ENCODE measurements at regions not wholly inside any gene's neighbourhood (a gene's known extent, or its start where the extent isn't known, plus 50 kb on each side); places are given as distances from the start of the nearest gene placed in this dataset.
A peak's percentile ranks its signal among the peaks of the same experiment; 100 is the strongest.

DNA sequence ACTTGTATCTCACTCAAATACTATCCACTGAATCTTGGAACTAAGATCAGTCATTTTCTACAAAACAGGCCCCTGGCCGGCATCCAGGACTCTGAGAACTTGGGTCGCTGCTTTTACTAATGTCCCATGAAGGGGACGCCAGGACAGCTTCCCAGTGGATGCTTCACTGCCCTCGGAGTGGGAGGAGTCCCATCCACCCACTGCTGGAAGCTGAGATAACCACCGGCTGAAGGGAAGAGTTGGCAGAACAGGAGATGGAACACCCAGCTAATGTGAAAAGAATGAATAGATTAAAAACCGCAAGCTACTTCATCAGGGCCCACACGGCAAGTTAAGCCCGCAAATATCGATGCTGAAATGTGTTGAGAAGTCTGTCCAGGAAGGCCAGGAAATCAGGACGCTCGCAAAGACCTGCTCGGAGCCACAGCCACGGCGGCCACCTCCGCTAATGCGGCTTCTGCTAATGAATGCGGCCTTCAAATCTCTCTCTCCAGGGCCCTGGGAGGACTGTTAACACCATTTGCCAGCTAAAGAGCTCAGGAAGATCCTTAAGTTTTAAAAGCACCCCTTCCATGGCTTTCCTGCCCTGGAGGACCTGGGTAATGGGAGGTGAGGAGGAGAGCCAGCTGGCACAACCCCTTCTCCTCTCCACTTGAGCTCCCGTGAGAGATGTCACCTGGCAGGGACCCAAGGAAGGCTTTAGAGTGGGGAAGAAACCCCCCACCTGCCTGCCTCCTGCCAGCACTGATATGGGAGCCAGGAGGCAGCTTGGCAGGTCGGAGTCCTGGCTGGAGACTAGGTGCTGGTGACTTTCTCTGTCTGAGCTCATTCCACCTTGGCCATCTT is 226.6 kb upstream of the RPL38 start:
- DNase-seq, result no peak
- H3K27me3 ChIP-seq, result peaks cover 0 to 9% of the 10 kb centered on the region in 2 donors
- no peaks in the 10 kb centered on the region for H3K4me1 ChIP-seq
- TF ChIP-seq, protein P1, sequence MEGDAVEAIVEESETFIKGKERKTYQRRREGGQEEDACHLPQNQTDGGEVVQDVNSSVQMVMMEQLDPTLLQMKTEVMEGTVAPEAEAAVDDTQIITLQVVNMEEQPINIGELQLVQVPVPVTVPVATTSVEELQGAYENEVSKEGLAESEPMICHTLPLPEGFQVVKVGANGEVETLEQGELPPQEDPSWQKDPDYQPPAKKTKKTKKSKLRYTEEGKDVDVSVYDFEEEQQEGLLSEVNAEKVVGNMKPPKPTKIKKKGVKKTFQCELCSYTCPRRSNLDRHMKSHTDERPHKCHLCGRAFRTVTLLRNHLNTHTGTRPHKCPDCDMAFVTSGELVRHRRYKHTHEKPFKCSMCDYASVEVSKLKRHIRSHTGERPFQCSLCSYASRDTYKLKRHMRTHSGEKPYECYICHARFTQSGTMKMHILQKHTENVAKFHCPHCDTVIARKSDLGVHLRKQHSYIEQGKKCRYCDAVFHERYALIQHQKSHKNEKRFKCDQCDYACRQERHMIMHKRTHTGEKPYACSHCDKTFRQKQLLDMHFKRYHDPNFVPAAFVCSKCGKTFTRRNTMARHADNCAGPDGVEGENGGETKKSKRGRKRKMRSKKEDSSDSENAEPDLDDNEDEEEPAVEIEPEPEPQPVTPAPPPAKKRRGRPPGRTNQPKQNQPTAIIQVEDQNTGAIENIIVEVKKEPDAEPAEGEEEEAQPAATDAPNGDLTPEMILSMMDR (IDR thresholded peaks at IDR 0.05), result no peak
- H3K4me3 ChIP-seq, result no peak overlapping the region
- no peaks in the 10 kb centered on the region for H3K9me3 ChIP-seq
- no peaks in the 10 kb centered on the region for H3K36me3 ChIP-seq
- no peak overlapping the region for H3K27ac ChIP-seq
- intact Hi-C loops (cut with DNase I; ENCODE audit: low total_unique reads), result no loop called here

DNA sequence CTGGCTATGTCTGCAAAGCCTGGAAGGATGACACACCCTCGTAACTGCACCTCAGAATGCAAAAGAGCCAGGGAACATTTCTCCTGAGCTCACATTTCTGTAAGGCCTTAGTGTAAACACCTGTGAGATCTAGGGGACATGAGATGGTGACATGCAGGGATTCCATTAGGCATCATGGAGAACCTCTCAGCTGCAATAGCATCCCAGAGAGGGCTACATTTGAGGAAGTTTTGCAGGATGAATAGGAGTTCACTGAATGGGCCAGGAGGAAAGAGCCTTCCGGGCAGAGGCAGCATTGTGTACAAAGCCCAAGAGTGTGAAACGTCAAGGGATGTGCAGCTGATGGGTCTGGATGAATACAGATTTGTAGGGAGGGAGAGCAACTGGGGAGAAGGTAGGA is 223.0 kb upstream of the RPL38 start:
- H3K9me3 ChIP-seq, result no peaks in the 10 kb centered on the region
- DNase-seq, result no peak
- TF ChIP-seq, protein P1 (IDR thresholded peaks at IDR 0.05), result no peak
- H3K4me3 ChIP-seq, result no peak overlapping the region
- H3K36me3 ChIP-seq, result no peaks in the 10 kb centered on the region
- intact Hi-C loops (cut with DNase I; ENCODE audit: low total_unique reads), result no loop called here
- no peaks in the 10 kb centered on the region for H3K4me1 ChIP-seq
- H3K27ac ChIP-seq, result no peak overlapping the region
- H3K27me3 ChIP-seq, result peaks cover 0 to 25% of the 10 kb centered on the region in 2 donors

DNA sequence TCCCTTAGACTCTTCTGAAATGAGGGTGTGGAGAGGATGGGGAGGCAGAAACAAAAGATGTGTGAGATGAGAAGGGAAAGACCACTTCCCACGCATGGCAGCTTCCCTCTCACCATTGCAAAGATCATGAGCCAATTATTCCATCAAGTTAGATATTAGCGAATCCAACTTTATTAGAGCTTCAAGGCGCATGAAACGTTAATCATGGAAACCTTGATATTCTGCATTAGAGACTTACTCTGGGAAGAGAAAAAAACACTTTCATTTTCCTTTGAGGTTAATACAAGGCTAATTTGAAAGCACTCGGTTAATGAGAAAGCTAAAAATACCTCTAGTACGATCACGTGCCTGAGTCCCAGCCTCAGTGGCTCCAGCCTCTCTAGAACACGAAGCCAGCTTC is 220.6 kb upstream of the RPL38 start:
- Histone ChIP-seq H3K27me3 (peaks cover 0 to 35% of the 10 kb centered on the region in 2 donors), H3K36me3 (no peaks in the 10 kb centered on the region), H3K4me3 (no peak overlapping the region), H3K27ac (no peak overlapping the region), H3K9me3 (no peaks in the 10 kb centered on the region), H3K4me1 (no peaks in the 10 kb centered on the region)
- no peak for DNase-seq
- intact Hi-C loops (cut with DNase I; ENCODE audit: low total_unique reads), result no loop called here
- TF ChIP-seq, protein P1 (IDR thresholded peaks at IDR 0.05), result no peak

DNA sequence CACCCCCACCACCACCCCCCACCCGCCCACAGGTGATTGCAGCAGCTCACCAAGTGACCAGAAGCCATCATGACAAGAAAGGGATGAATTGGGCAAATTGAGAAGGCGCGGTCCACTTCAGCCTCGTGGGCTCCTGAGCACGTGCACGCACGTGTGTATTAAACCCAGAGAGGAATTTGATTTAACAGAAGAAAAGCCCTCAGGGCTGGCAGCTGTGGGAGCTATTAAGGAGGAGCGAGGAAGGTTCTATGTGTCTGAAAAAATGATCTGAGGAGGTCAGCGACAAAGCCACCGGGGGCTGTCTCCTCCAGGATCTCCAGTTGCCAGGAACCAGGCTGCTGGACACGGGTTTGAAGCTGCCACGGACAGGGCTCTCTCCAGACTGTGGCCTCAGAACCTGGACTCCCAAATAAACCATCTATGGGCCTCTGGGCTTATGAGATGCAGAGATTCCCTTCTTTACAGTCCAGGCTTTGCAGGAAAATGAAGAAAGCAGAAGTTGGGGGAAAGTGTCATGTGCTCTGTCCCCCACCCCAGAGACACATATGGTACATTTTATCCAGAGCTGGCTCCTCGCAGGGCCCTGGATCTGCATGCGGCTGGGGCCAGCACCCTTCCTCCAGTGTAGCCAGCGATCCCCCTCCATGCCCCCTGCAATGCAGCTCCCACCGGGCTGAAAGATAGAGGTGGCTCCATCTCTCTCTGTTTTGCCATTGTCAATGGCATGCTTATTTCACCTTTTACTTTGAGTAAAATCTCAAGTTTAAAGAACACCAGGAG is 219.7 kb upstream of the RPL38 start:
- Histone ChIP-seq H3K27ac (no peak overlapping the region), H3K4me1 (no peaks in the 10 kb centered on the region), H3K36me3 (no peaks in the 10 kb centered on the region), H3K4me3 (no peak overlapping the region), H3K27me3 (peaks cover 0 to 36% of the 10 kb centered on the region in 2 donors), H3K9me3 (no peaks in the 10 kb centered on the region)
- intact Hi-C loops (cut with DNase I; ENCODE audit: low total_unique reads), result no loop called here
- DNase-seq, result peak in 1 of 2 donors; percentile 34
- TF ChIP-seq, protein P1 (IDR thresholded peaks at IDR 0.05), result no peak

DNA sequence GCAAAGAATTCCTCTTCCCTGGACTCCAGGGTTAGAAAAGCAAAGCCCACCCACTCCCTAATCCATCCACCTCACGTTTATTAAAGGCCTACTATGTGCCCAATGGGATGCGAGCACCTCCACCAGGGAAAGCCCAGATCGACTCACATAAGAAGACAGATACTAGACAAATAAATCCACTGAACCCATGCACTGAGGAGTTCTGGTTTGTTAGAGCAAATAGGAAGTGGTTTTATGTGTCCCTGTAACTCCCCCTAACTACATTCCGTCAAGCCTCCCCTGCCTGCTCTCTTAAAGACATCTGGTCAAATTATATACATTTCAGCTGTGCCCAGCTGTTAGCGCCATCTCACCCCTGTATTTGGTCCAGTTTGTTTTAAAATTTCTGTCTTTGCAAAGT is 218.5 kb upstream of the RPL38 start:
- no peaks in the 10 kb centered on the region for H3K9me3 ChIP-seq
- H3K4me3 ChIP-seq, result no peak overlapping the region
- no peaks in the 10 kb centered on the region for H3K36me3 ChIP-seq
- no peak overlapping the region for H3K27ac ChIP-seq
- TF ChIP-seq, protein P1 (IDR thresholded peaks at IDR 0.05), result no peak
- H3K4me1 ChIP-seq, result no peaks in the 10 kb centered on the region
- intact Hi-C loops (cut with DNase I; ENCODE audit: low total_unique reads), result no loop called here
- no peak for DNase-seq
- H3K27me3 ChIP-seq, result peaks cover 0 to 40% of the 10 kb centered on the region in 2 donors

All from tibial artery (tissue), 4 donors.